IPS-20b (cell line): ENCODE measurements at regions not wholly inside any gene's neighbourhood (a gene's known extent, or its start where the extent isn't known, plus 50 kb on each side); places are given as distances from the start of the nearest gene placed in this dataset.

ENCODE experiments used
- H3K27ac ChIP-seq: one replicate; pipeline ENCODE4 v1.5.1; 2013; ENCODE audit warnings: low read length
- H3K27me3 ChIP-seq: 2 replicates; pipeline ENCODE4 v1.6.1; 2013; ENCODE audit warnings: mild to moderate bottlenecking, low read length, inconsistent platforms; ENCODE audit not compliant: insufficient read depth
- H3K36me3 ChIP-seq: 2 replicates; pipeline ENCODE4 v1.6.1; 2013; ENCODE audit warnings: low read depth, mild to moderate bottlenecking, inconsistent platforms, low read length, moderate library complexity; ENCODE audit not compliant: insufficient read depth
- H3K4me1 ChIP-seq: 2 replicates; pipeline ENCODE4 v1.6.1; 2013; ENCODE audit warnings: mild to moderate bottlenecking, control low read depth, inconsistent platforms, low read length, moderate library complexity; ENCODE audit not compliant: insufficient read depth
- H3K4me3 ChIP-seq: 2 replicates; pipeline ENCODE4 v1.5.1; 2013; ENCODE audit warnings: mild to moderate bottlenecking, low read length, inconsistent platforms
- H3K9ac ChIP-seq: 2 replicates; pipeline ENCODE4 v1.6.1; 2013; ENCODE audit warnings: low read depth, mild to moderate bottlenecking, inconsistent platforms, low read length, moderate library complexity
- H3K9me3 ChIP-seq: 2 replicates; pipeline ENCODE4 v1.6.1; 2013; ENCODE audit warnings: mild to moderate bottlenecking, low read depth, low read length, inconsistent platforms; ENCODE audit not compliant: insufficient read depth

GRCh38 chr17:33381201-33381600, 88.1 kb upstream of the ASIC2 start:
- Histone ChIP-seq H3K4me3 (no peak overlapping the region), H3K36me3 (no peaks in the 10 kb centered on the region)

GRCh38 chr17:33383488-33384023, 90.5 kb upstream of the ASIC2 start:
- Histone ChIP-seq H3K4me1 (peaks cover 9% of the 10 kb centered on the region; the same call in 1 of the 2 replicates), H3K36me3 (no peaks in the 10 kb centered on the region), H3K27ac (no peak overlapping the region), H3K27me3 (no peaks in the 10 kb centered on the region), H3K9ac (no peak overlapping the region), H3K9me3 (no peaks in the 10 kb centered on the region), H3K4me3 (no peak overlapping the region)

More at GRCh38 chr17:33381201-33381600, 88.1 kb upstream of the ASIC2 start:
- no peak overlapping the region for H3K27ac ChIP-seq
- peaks cover 9% of the 10 kb centered on the region; the same call in 1 of the 2 replicates for H3K4me1 ChIP-seq
- H3K9me3 ChIP-seq: no peaks in the 10 kb centered on the region
- no peak overlapping the region for H3K9ac ChIP-seq
- no peaks in the 10 kb centered on the region for H3K27me3 ChIP-seq

DNA sequence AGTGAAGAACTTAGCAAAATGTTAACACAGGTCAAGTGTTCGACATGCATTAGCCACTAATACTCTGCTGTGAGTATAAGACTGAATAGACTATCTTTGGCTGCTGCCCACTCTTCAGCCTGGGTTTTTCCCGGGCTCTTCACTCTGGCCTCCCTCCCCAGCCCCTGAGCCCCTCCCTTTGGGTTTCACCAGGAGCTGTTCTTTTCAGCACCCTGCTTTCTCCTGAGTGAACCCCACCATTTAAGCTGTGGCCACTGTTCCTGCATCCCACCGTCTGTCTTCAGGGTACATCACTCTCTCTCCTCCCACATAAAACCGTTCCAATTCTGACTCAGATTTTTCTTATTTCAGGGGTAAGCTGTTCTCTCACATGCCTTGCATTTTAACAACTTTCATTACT, 92.0 kb upstream of the ASIC2 start:
- no peak overlapping the region for H3K9ac ChIP-seq
- peaks cover 9% of the 10 kb centered on the region; the same call in 1 of the 2 replicates for H3K4me1 ChIP-seq
- no peaks in the 10 kb centered on the region for H3K36me3 ChIP-seq
- H3K4me3 ChIP-seq: no peak overlapping the region
- no peaks in the 10 kb centered on the region for H3K9me3 ChIP-seq
- no peak overlapping the region for H3K27ac ChIP-seq
- no peaks in the 10 kb centered on the region for H3K27me3 ChIP-seq

GRCh38 chr17:33385713-33386112, 92.6 kb upstream of the ASIC2 start:
- no peak overlapping the region for H3K9ac ChIP-seq
- H3K27me3 ChIP-seq: no peaks in the 10 kb centered on the region
- H3K27ac ChIP-seq: no peak overlapping the region
- H3K4me3 ChIP-seq: no peak overlapping the region
- H3K9me3 ChIP-seq: no peaks in the 10 kb centered on the region
- H3K36me3 ChIP-seq: no peaks in the 10 kb centered on the region
- peaks cover 4% of the 10 kb centered on the region; the same call in 1 of the 2 replicates for H3K4me1 ChIP-seq

DNA sequence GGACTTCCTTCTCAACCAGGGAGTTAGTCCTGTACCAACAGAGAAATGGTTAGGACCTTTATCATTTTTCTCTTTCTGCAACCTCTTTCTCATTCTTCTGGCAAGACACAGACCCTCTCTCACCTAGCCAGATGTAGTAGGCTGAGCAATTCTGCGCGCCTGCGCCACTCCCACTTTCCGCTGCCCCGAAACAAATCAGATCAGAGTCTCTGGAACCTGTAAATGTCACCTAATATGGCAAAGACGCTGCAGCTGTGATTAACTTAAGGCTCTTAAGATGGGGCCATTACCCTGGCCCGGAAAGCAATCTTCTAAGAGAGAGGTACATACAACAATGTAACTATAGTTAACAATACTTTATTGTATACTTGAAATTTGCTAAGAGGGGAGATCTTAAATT, 94.3 kb upstream of the ASIC2 start:
- Histone ChIP-seq H3K36me3 (no peaks in the 10 kb centered on the region), H3K9me3 (no peaks in the 10 kb centered on the region), H3K27me3 (no peaks in the 10 kb centered on the region), H3K4me1 (no peaks in the 10 kb centered on the region), H3K4me3 (no peak overlapping the region), H3K9ac (no peak overlapping the region), H3K27ac (no peak overlapping the region)

DNA sequence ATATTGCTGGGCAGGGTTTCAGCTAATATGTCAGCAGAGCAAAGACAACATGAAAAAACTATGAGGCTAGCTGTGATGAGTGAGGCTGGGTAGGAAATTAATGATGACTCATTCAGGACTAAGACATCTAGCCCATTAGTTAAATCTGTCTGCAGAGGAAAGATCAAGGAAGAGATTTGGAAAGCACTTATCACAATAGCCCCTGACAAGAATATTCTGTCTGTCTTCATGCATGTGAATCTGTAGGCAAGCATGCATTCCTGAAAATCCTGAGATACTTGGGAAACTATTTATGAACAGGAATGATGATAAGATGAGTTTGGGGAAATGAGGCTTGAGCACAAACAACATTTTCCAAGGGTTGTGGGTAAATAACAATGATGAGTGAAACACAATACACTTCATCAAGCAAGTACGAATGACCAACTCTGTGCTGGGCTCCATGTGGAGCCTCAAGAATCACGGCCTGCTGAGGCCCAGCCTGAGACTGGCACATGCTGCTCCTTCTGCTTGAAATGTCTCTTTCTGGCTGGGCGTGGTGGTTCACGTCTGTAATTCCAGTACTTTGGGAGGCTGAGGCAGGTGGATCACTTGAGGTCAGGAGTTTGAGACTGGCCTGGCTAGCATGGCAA, 96.5 kb upstream of the ASIC2 start:
- H3K27ac ChIP-seq: no peak overlapping the region
- H3K9me3 ChIP-seq: no peaks in the 10 kb centered on the region
- H3K4me1 ChIP-seq: no peaks in the 10 kb centered on the region

DNA sequence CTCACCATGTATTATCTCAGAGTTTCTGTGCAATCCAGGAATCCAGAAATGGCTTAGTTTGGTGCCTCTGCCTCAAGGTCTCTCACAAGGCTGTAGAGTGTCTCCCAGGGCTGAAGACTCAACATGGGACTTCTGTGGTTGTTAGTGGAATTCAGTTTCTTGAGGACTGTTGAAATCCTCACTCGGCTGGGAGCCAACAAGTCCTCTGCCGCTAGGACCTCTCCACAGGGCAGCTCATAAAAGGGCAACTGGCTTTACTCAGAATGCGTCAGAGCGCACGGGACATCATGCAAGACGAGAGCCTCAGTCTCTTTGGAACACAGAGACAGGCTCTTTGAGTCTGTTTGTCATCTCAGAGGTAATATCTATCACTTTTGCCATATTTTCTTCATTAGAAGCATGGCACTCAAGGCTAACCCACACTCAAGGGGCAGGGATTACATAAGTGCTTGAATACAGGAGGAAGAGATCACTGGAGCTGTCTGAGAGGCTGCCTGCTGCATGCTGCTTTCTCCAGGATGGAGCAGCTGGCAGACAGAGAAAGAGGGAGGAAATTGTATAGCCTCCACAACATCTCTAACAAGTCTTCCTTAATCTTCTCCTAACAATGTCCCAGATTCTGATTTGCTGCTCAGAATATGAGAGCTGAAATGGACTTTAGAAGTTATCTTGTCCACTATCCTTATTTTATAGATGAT, 97.5 kb upstream of the ASIC2 start:
- H3K36me3 ChIP-seq: no peaks in the 10 kb centered on the region
- H3K27ac ChIP-seq: no peak overlapping the region
- H3K27me3 ChIP-seq: no peaks in the 10 kb centered on the region
- H3K4me3 ChIP-seq: no peak overlapping the region
- no peak overlapping the region for H3K9ac ChIP-seq
- no peaks in the 10 kb centered on the region for H3K9me3 ChIP-seq
- no peaks in the 10 kb centered on the region for H3K4me1 ChIP-seq

More for the DNA sequence above, 96.5 kb upstream of the ASIC2 start:
- no peak overlapping the region for H3K4me3 ChIP-seq
- H3K36me3 ChIP-seq: no peaks in the 10 kb centered on the region
- H3K27me3 ChIP-seq: no peaks in the 10 kb centered on the region
- H3K9ac ChIP-seq: no peak overlapping the region

DNA sequence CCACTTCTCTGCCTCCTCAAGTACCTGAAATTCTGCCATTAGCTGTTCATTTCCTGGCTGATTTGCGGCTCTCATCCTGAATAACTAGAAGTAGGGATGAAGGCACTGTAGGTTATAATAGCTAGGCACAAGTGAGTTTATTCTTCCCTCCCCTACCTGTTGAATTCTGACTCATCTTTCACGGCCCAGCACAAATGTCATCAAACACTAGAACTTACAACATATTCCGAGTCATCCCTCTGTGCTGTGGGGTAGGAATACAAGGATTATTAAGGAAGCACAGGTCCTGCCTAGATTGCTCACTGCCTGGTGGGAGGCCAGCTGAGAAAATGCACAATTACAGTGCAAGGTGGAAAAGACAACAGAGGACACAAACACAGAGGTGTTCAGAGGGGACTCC, 103.7 kb upstream of the ASIC2 start:
- Histone ChIP-seq H3K9ac (no peak overlapping the region), H3K4me3 (no peak overlapping the region), H3K36me3 (no peaks in the 10 kb centered on the region), H3K9me3 (no peaks in the 10 kb centered on the region), H3K27ac (no peak overlapping the region), H3K4me1 (no peaks in the 10 kb centered on the region), H3K27me3 (no peaks in the 10 kb centered on the region)

DNA sequence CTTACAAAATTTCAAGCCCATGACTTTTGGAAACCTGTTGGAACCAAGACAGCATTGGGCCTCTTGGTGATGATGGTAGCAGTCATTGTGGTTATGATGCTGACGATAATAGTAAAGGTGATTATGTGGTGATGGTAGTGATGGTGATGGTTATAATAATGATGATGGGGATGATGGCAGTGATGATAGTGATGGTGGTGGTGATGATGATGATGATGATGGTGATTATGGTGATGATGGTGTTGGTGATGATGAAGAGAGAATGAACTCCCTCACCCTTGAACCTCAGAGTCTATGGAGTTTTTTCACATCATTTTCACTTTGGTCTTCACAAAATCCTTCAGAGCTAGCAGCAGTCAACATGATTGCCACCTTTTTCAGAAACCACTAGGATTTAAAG, 105.3 kb upstream of the ASIC2 start:
- H3K4me1 ChIP-seq: no peaks in the 10 kb centered on the region
- H3K4me3 ChIP-seq: no peak overlapping the region
- H3K36me3 ChIP-seq: no peaks in the 10 kb centered on the region
- H3K27ac ChIP-seq: no peak overlapping the region
- no peaks in the 10 kb centered on the region for H3K27me3 ChIP-seq
- H3K9ac ChIP-seq: no peak overlapping the region
- H3K9me3 ChIP-seq: no peaks in the 10 kb centered on the region

DNA sequence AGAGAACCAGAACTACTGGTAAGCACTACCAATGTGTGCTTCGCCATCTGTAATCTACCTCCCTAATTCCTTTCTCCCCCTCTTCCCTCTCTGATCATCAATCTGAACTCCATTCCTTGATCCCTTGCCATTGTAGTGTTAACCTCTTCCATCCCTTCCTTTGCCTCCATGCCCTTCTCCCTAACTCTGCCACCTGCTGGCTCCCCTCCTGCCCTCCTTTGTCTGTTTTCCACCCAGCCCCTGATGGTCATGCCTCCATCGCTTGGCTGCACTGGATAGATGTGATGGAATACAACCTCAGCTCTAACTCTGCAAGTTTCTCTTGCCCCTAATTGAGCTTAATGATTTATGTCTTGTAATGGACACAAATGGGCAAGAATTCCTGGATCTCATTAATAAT, 108.2 kb upstream of the ASIC2 start:
- Histone ChIP-seq H3K4me1 (peaks cover 5% of the 10 kb centered on the region; the same call in 1 of the 2 replicates), H3K27me3 (no peaks in the 10 kb centered on the region), H3K27ac (no peak overlapping the region), H3K9ac (no peak overlapping the region), H3K9me3 (no peaks in the 10 kb centered on the region), H3K36me3 (no peaks in the 10 kb centered on the region), H3K4me3 (no peak overlapping the region)

DNA sequence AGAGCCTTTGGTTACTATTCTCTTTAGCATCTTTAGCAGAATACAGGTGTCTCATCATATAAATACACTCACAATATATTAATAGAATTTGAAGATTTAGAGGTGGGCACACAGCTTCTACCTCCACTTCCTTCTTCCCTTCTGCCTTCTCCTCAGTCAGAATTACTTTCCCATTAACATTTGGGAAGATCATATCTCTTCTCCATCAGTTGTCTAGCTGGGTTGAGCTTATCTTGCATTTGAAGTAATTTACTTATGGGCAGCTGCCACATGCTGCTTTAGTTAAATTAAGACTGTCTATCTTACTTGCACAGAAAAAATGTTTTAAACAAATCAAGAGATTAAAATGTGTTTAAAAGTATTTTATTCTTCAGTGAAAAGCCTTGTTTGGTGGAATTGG, 110.1 kb upstream of the ASIC2 start:
- Histone ChIP-seq H3K9me3 (no peaks in the 10 kb centered on the region), H3K27me3 (no peaks in the 10 kb centered on the region), H3K27ac (no peak overlapping the region), H3K36me3 (no peaks in the 10 kb centered on the region), H3K4me1 (peaks cover 6% of the 10 kb centered on the region; the same call in 1 of the 2 replicates), H3K9ac (no peak overlapping the region), H3K4me3 (no peak overlapping the region)
